NCI-H1092 (cell line): ENCODE measurements at regions not wholly inside any gene's neighbourhood (a gene's known extent, or its start where the extent isn't known, plus 50 kb on each side); places are given as distances from the start of the nearest gene placed in this dataset.

Source experiments
- DNase-seq: peaks from one replicate; lab custom pipeline; 2025; lab: John Stamatoyannopoulos, UW

DNA sequence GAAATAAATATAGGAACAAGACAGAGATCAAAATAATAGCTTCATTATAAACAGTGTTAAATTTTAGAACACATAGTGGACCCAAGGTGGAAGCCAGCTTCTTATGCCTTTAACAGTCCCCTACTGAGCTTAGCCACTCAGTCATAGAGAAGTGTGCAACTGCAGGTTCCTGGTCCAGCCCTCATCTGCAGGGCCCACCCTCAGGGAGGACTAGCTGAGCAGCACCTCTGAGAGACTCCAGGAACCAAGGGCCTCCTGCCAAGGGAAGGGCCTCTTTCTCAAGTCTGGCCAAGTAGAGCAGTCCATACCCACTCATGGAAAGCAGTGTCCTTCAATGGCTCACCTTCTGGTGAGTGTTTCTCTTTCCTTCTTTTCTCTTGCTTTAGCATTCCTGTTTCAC, 173.7 kb upstream of the PRPS1L1 start:
- DNase-seq, result no peak

DNA sequence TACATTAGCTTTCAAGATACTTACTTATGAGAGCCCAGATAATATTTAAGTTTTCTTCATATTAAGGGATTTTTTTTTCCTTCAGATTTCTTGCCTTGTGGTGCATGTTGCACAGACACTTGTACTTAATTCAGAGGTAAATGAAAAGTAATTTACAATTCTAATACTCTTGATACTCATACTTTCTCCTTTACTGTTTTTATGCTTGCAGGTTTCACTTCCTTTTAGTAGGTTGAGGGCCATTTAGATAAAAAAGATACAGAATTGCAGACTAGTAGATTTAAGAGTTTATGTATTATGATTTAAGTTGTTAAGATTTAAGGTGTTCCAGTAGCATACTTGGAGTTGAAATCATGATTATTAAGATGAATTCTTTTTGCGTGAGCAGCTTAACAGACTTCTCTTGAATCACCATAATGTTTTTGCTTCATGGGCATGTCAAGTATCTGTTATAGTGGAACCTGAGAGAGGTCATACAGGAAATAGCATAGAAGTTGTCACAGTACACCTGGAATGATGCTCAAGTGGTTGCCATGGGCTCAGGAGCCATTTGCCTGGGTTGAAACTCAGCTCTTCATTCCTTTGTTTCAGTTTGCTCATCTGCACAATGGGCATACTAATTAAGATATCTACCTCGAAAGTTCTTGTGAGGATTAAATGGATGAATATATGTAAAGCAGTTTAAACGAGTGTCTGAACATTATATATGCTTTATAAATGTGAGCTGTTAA, 174.8 kb upstream of the PRPS1L1 start:
- DNase-seq, result no peak

GRCh38 chr7:18206331-18206730, 178.7 kb upstream of the PRPS1L1 start:
- DNase-seq, result no peak

- no peak for DNase-seq
Measured at GRCh38 chr7:18208921-18209320, 181.3 kb upstream of the PRPS1L1 start.

GRCh38 chr7:18210377-18210776, 182.7 kb upstream of the PRPS1L1 start:
- DNase-seq, result no peak

DNA sequence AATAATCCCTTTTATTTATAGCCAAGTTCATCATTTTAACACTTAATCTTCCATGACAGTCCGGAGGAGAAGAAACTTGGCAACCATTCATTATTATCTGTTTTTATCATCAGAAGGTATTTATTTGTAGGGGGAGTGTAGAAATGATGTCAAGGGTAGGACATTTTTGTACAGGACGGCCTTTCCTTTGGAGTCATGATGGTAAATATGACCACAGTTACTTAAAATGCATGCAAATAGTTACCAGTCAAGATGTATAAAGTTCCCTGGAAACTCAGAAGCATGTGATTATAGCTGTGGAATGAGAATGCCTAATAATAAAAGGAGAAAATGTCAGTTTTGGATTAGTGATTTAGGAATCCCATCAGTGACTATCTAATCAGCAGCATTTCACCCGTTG, 183.1 kb upstream of the PRPS1L1 start:
- no peak for DNase-seq

GRCh38 chr7:18212308-18212707, 184.7 kb upstream of the PRPS1L1 start:
- no peak for DNase-seq

DNA sequence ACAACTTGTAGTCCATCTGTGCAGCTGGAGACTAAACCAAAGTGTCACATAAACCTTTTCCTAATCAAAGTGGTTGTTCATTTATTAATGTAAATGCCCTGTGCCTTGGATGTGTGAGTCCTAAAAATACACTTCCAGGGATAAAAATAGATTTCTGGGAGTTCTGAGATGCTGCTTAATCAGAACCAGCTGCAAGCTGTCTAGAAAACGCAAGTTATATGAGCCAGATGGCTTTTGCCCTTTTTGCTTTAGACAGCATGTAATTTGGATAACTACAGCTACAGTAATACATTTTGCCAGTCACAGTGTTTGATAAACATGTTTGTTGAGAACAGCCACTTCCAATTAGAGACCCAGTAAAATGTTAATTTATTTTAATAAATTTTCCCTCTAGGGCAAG, 185.1 kb upstream of the PRPS1L1 start:
- no peak for DNase-seq

GRCh38 chr7:18213652-18214051, 186.0 kb upstream of the PRPS1L1 start:
- DNase-seq, result no peak

DNA sequence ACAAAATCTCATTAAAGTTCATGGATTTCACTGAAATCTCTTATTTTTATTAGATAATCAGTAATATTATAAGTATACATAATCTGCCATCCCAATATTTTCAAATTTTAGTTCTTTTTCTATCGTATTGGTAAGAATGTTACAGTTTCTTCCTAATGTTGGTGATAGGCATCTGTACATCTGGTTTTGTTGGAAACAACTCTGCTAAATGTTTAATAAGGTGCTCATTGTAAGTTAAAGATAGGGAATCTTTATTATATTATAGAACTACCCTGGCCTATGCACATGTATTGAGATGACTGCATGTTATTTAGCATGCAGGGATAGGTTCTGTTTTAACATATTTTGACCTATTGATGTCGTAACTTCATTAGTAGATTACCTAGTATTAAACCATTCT, 188.6 kb upstream of the PRPS1L1 start:
- no peak for DNase-seq

- DNase-seq, result no peak
Measured at GRCh38 chr7:18221377-18222293, 194.0 kb upstream of the PRPS1L1 start.

DNA sequence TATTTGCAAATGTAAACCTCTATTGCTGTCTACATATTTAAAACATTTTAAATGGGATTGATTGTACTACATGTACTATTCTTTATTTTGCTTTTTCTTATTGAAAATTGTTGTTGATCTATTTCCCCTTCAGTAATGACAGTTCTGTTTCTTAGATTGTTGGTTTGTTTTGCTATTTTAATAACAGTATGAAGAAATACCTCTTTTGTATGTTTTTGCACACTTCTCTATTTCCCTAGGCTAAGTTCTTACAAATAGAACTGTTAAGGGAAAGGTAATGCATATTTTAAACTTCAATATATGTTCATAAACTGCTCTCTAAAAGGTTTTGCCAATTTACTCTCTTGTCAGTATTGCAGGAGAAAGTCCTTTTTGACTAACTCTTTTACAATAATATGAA, 195.0 kb upstream of the PRPS1L1 start:
- DNase-seq, result no peak

- DNase-seq, result no peak
Measured at GRCh38 chr7:18224138-18224537, 196.5 kb upstream of the PRPS1L1 start.

- DNase-seq, result no peak
Measured at GRCh38 chr7:18225067-18225466, 197.4 kb upstream of the PRPS1L1 start.

GRCh38 chr7:18226598-18226997, 199.0 kb upstream of the PRPS1L1 start:
- no peak for DNase-seq

DNA sequence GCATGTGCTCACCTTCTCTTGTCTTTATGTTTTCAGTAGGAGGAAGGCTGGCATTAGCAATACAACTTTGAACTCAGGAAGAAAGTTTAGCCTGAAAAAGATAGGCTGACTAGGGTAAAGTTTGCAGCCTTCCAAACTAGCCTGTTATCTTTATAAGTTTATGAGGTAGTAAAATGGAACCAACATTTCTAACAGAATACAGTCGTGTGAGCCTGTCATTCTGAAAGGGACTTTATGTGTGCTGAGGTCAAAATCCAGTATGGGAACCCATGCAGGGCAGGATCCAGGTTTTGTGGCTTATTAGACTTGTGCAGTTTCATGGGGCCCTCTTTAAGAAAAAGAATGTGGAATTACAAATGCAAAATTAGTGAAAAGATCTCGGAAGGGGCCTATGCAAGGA, 201.0 kb upstream of the PRPS1L1 start:
- no peak for DNase-seq

DNA sequence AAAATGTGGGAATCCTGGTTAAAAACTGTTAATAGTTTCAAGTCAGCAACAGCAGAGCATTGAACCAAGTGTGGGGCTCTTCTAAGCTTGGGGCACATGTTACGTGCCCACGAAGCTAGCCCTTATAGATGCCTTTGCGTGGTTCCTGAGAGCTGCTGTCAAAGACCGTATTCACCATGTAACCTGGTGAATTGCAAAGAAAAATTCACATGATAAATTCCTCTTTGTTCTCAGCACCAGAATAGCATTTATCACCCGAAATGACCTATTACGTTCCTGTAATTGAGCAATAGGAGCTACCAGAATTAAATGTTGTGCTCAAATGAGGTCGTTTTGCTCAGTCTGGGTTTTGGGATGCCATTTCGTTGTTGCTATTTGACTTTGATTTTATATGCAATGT, 202.6 kb upstream of the PRPS1L1 start:
- DNase-seq, result no peak

DNA sequence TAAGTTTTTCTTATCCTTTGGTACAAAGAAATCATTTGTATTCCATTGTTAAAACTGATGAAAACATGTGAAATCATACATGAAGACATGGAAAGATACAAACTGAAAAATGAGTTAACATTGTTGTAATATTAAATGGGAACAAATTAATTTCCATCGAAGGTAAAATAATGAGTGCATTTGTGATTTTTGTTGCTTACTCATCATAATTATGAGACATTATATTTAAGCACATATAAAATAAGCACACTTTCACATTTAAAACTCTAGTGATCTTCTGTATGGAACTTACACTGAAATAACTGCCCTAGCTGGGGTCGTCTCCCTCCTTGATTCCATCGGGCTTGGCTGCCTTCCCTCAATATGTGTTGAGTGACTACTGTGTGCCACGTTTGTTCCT, 204.2 kb upstream of the PRPS1L1 start:
- DNase-seq, result no peak

DNA sequence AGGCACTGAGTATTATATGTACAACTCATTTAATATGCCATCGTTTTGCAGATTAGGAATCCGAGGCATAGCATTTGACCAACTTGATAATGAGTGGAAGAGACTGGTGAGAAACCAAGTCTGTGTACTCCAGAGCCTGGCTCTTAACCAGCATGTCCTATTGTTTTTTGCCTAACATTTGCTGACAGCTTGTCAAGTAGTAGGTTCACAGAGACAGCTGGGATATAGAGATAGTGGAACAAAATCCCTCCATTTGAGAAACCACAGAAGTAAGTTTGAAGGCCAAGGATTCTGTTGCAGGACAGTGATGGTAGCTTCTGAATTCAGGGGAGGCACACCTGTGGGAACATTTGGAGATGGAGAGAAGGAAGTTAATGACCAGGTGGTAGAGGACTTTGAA, 206.9 kb upstream of the PRPS1L1 start:
- no peak for DNase-seq

DNA sequence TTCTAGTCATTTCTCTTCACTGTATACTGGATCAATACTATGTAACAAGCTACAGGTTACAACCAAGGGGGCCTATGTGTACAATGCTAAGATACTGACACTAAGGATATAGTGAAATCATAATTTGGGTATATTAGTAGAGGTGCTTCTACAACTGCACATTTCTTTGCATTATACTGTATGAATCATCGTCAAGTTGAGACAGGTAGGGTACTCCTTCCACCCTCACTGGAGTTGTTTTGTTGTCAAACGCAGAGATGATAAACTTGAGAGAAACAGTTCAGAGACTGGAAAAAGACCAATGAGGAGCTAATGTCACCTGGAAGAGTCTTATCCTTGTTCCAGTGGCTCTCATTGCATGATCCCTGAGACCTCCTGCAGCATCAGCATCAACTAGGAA, 208.2 kb upstream of the PRPS1L1 start:
- DNase-seq, result no peak

- DNase-seq, result no peak
Measured at GRCh38 chr7:18239212-18239611, 211.6 kb upstream of the PRPS1L1 start.

DNA sequence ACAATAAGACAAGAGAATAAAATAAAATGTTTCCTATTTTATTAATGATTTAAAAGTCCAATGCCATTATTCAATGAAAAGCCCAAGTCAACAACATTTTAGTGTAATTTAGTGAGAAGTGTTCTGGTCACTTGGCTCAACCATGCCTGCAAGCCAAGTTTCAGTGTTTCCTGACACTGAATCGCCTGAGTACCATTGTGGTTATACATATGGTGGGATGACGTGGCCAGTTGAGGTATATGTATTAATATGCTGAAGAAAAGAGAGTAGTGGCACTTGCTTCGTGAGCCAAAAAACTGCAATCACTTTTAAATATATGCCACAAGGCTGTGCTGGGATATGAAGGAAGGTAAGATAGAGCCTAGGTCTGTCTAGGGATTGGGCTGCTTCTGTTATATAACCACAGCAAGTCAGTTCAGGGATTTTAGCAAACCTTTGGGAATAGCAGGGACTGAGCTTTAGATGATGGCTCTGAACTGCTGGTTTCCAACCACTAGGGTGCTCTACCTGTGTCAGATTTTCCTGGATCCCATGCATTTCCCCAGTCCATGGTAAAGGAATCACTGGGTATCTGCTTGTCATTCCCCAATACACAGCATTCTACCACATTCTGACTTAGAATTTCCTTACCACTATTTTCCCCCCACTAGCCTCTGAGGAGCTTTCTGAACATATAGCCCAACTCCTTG, 214.0 kb upstream of the PRPS1L1 start:
- no peak for DNase-seq

- DNase-seq, result no peak
Measured at GRCh38 chr7:18243731-18244130, 216.1 kb upstream of the PRPS1L1 start.
